Progenitor cell of endocrine pancreas (in vitro differentiated cells): ENCODE measurements at regions not wholly inside any gene's neighbourhood (a gene's known extent, or its start where the extent isn't known, plus 50 kb on each side); places are given as distances from the start of the nearest gene placed in this dataset.

ENCODE experiments used
- DNase-seq: peaks from one replicate; pipeline ENCODE4 v3.0.0; 2021; ENCODE audit warnings: low spot score; ENCODE audit not compliant: unreplicated experiment
- H3K27ac Mint-ChIP-seq: 2 replicates; pipeline ENCODE4 v1.8.0; 2021; ENCODE audit warnings: mild to moderate bottlenecking, moderate library complexity, mixed read lengths
- H3K27me3 Mint-ChIP-seq: 2 replicates; pipeline ENCODE4 v1.8.0; 2021; ENCODE audit warnings: mixed read lengths
- H3K36me3 Mint-ChIP-seq: 2 replicates; pipeline ENCODE4 v1.8.0; 2022; ENCODE audit warnings: mixed read lengths; ENCODE audit not compliant: insufficient read depth
- H3K4me1 Mint-ChIP-seq: 2 replicates; pipeline ENCODE4 v1.8.0; 2021; ENCODE audit warnings: low read depth, mixed read lengths
- H3K4me3 Mint-ChIP-seq: 2 replicates; pipeline ENCODE4 v1.8.0; 2021; ENCODE audit warnings: low read depth, mild to moderate bottlenecking, moderate library complexity, mixed read lengths
- H3K9me3 Mint-ChIP-seq: 2 replicates; pipeline ENCODE4 v1.8.0; 2021; ENCODE audit warnings: low read depth, mixed read lengths
- CTCF ChIP-seq: fragments of 200-600 bp; sonication (generic); IDR thresholded peaks from one replicate; pipeline ENCODE4 v1.5.0; 2021; ENCODE audit warnings: antibody characterized with exemption, mild to moderate bottlenecking; ENCODE audit not compliant: unreplicated experiment

GRCh38 chr11:111001081-111001430 lies 244.5 kb upstream of the POU2AF2 start:
- TF ChIP-seq CTCF = no peak
- DNase-seq = no peak
- Mint-ChIP-seq H3K9me3 (no peaks in the 10 kb centered on the region), H3K36me3 (no peaks in the 10 kb centered on the region), H3K27me3 (no peaks in the 10 kb centered on the region), H3K4me3 (no peak overlapping the region), H3K27ac (no peak overlapping the region), H3K4me1 (no peaks in the 10 kb centered on the region)

- Mint-ChIP-seq H3K27me3 (no peaks in the 10 kb centered on the region), H3K36me3 (no peaks in the 10 kb centered on the region), H3K4me3 (no peak overlapping the region), H3K4me1 (no peaks in the 10 kb centered on the region), H3K27ac (no peak overlapping the region), H3K9me3 (no peaks in the 10 kb centered on the region)
- no peak for TF ChIP-seq CTCF
- DNase-seq = no peak
Measured at GRCh38 chr11:111000400-111001080, 245.0 kb upstream of the POU2AF2 start.

- Mint-ChIP-seq H3K27me3 (no peaks in the 10 kb centered on the region), H3K36me3 (no peaks in the 10 kb centered on the region), H3K27ac (no peak overlapping the region), H3K4me3 (no peak overlapping the region), H3K4me1 (no peaks in the 10 kb centered on the region), H3K9me3 (no peaks in the 10 kb centered on the region)
- no peak for DNase-seq
- TF ChIP-seq CTCF = no peak
Measured at GRCh38 chr11:110992481-110992880, 253.0 kb upstream of the POU2AF2 start.

- H3K4me3 Mint-ChIP-seq = no peak overlapping the region
- no peak overlapping the region for H3K27ac Mint-ChIP-seq
- H3K36me3 Mint-ChIP-seq = no peaks in the 10 kb centered on the region
- no peaks in the 10 kb centered on the region for H3K9me3 Mint-ChIP-seq
- no peak for DNase-seq
- H3K27me3 Mint-ChIP-seq = peaks cover 5% of the 10 kb centered on the region
- H3K4me1 Mint-ChIP-seq = no peaks in the 10 kb centered on the region
- TF ChIP-seq CTCF = no peak
Measured at GRCh38 chr11:110991661-110992355, 253.7 kb upstream of the POU2AF2 start.

GRCh38 chr11:110990311-110990710 lies 255.2 kb upstream of the POU2AF2 start:
- Mint-ChIP-seq H3K9me3 (no peaks in the 10 kb centered on the region), H3K27ac (no peak overlapping the region), H3K4me1 (no peaks in the 10 kb centered on the region), H3K4me3 (no peak overlapping the region), H3K36me3 (no peaks in the 10 kb centered on the region), H3K27me3 (peaks cover 5% of the 10 kb centered on the region)
- TF ChIP-seq CTCF = no peak
- no peak for DNase-seq
